ENCODE measurements at regions not wholly inside any gene's neighbourhood (a gene's known extent, or its start where the extent isn't known, plus 50 kb on each side); places are given as distances from the start of the nearest gene placed in this dataset.
"Not testable (repeated sequence)": the region's sequence is repeated elsewhere in the genome, so short reads cannot be mapped to it uniquely, and the experiment has no call there.

DNA sequence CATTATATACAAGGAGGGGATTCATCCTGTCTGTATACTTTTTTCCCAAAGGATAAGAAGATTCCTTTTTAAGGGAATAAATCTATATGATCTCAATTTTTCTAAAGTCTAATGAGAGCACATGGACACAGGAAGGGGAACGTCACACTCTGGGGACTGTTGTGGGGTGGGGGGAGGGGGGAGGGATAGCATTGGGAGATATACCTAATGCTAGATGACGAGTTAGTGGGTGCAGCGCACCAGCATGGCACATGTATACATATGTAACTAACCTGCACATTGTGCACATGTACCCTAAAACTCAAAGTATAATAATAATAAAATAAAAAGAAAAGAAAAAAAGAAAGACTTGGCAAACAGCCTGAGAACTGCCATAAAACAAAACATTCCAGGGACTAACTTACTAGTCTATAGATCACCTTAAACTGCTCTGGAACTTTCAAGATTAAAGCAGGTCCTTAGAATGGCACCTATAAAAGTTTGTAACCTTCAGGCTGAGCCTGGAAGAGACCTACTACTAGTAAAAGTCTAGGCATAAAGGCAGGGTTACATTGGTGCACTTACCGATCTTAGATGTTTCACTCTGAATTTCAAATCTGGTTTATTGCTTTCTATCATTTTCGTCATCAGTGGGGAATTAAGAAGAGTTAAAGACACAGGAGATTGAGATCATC, 780.6 kb downstream of the SLITRK1 start:
- TF ChIP-seq ELK4 (IDR thresholded peaks at IDR 0.05; ENCODE audit: borderline replicate concordance, low read depth, low read length); ZNF169 (tag by site-specific recombination; IDR thresholded peaks at IDR 0.05); BCL6B (tag by site-specific recombination; IDR thresholded peaks at IDR 0.05); ZNF112 (tag by site-specific recombination; IDR thresholded peaks at IDR 0.05); ZNF654 (tag by site-specific recombination; IDR thresholded peaks at IDR 0.05; ENCODE audit: low read depth); TCF7L2 (IDR thresholded peaks at IDR 0.05; ENCODE audit: borderline replicate concordance, low read depth, low read length); ZNF274 (IDR thresholded peaks at IDR 0.05; ENCODE audit: low read length); ZNF274 (tag by site-specific recombination; IDR thresholded peaks at IDR 0.05; ENCODE audit: borderline replicate concordance); PBX3 (CRISPR knock-in tag; IDR thresholded peaks at IDR 0.05); ZIC2 (tag by site-specific recombination; IDR thresholded peaks at IDR 0.05); ZNF426 (tag by site-specific recombination; IDR thresholded peaks at IDR 0.05); ZFP41 (tag by site-specific recombination; IDR thresholded peaks at IDR 0.05; ENCODE audit: borderline replicate concordance): not testable (repeated sequence)
- TF ChIP-seq, protein P1, sequence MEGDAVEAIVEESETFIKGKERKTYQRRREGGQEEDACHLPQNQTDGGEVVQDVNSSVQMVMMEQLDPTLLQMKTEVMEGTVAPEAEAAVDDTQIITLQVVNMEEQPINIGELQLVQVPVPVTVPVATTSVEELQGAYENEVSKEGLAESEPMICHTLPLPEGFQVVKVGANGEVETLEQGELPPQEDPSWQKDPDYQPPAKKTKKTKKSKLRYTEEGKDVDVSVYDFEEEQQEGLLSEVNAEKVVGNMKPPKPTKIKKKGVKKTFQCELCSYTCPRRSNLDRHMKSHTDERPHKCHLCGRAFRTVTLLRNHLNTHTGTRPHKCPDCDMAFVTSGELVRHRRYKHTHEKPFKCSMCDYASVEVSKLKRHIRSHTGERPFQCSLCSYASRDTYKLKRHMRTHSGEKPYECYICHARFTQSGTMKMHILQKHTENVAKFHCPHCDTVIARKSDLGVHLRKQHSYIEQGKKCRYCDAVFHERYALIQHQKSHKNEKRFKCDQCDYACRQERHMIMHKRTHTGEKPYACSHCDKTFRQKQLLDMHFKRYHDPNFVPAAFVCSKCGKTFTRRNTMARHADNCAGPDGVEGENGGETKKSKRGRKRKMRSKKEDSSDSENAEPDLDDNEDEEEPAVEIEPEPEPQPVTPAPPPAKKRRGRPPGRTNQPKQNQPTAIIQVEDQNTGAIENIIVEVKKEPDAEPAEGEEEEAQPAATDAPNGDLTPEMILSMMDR (tag by site-specific recombination; IDR thresholded peaks at IDR 0.05): not testable (repeated sequence)
- TF ChIP-seq, protein P2, sequence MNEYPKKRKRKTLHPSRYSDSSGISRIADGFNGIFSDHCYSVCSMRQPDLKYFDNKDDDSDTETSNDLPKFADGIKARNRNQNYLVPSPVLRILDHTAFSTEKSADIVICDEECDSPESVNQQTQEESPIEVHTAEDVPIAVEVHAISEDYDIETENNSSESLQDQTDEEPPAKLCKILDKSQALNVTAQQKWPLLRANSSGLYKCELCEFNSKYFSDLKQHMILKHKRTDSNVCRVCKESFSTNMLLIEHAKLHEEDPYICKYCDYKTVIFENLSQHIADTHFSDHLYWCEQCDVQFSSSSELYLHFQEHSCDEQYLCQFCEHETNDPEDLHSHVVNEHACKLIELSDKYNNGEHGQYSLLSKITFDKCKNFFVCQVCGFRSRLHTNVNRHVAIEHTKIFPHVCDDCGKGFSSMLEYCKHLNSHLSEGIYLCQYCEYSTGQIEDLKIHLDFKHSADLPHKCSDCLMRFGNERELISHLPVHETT (tag by site-specific recombination; IDR thresholded peaks at IDR 0.05): not testable (repeated sequence)
